HepG2 (cell line): ENCODE measurements at regions not wholly inside any gene's neighbourhood (a gene's known extent, or its start where the extent isn't known, plus 50 kb on each side); places are given as distances from the start of the nearest gene placed in this dataset.

Experiments used
- ATAC-seq: fragments of 200-7000 bp; cut with Tn5 transposase; 3 replicates; pipeline ENCODE4 v1.9.1; 2020; ENCODE audit warnings: mild to moderate bottlenecking, moderate library complexity
- BruUV-seq: library from RNA; stranded (reverse); fragments of 400-500 nt; replicated peaks from 2 replicates; lab custom pipeline; 2021; lab: Mats Ljungman, UMichigan
- CTCF ChIA-PET: fragments of 300-600 bp; formaldehyde crosslinking; extraction: SDS; loops from one replicate; lab custom pipeline; 2021; ENCODE audit warnings: low total read pairs, inconsistent platforms, low intra/inter-chr PET ratio; lab: Yijun Ruan, JAX
- POLR2A ChIA-PET: fragments of 350-600 bp; sonication (Branson Sonifier 250); formaldehyde crosslinking; loops from one replicate; lab custom pipeline; 2020; ENCODE audit warnings: antibody characterized with exemption, inconsistent platforms; lab: Yijun Ruan, JAX
- DNase-seq: peaks from one replicate; pipeline ENCODE4 v3.0.0-alpha.2; 2015; ENCODE audit warnings: low spot score
- FAIRE-seq: peaks from 3 replicates; lab custom pipeline; 2011; peaks lifted over from hg19 to GRCh38; lab: Jason Lieb, UNC
- H2AFZ ChIP-seq: one replicate; pipeline ENCODE4 v1.6.1; 2011; ENCODE audit warnings: low read length, inconsistent platforms
- H3K27ac ChIP-seq: fragments of 300-600 bp; 3 replicates; pipeline ENCODE4 v1.8.0; 2011; ENCODE audit warnings: mixed run types, mild to moderate bottlenecking, mixed read lengths, low read length, inconsistent platforms; ENCODE audit not compliant: insufficient read depth; ENCODE audit errors: extremely low read length
- H3K27me3 ChIP-seq, 2 experiments: fragments of 200-600 bp in 1 of 2; 2 replicates in 1 of 2; 3 replicates in 1 of 2; pipeline versions ENCODE4 v1.6.0 to v1.8.0; 2011; ENCODE audit warnings: low read length in 2 of 2, mild to moderate bottlenecking in 2 of 2, moderate library complexity in 2 of 2, inconsistent platforms in 1 of 2; ENCODE audit not compliant: insufficient read depth in 2 of 2, control insufficient read depth in 1 of 2
- H3K36me3 ChIP-seq, 2 experiments: fragments of 200-600 bp in 1 of 2; replicated peaks in 1 of 2; 2 replicates in 1 of 2; 3 replicates in 1 of 2; pipeline versions ENCODE4 v1.5.1 to v1.8.0; 2011; ENCODE audit warnings: low read length in 2 of 2, inconsistent platforms in 1 of 2; ENCODE audit not compliant: insufficient read depth in 2 of 2, control insufficient read depth in 1 of 2
- H3K4me1 ChIP-seq: 2 replicates; pipeline ENCODE4 v1.5.1; 2012; ENCODE audit warnings: low read length, inconsistent platforms; ENCODE audit not compliant: insufficient read depth
- H3K4me2 ChIP-seq: 2 replicates; pipeline ENCODE4 v1.6.0; 2011; ENCODE audit warnings: low read depth, low read length, inconsistent platforms
- H3K4me3 ChIP-seq, 3 experiments: fragments of 200-600 bp in 1 of 3; sonication (generic), shearing (Covaris generic) in 1 of 3; replicated peaks in 1 of 3; 2 replicates each; pipeline ENCODE4 v1.5.1; 2011 to 2016; ENCODE audit warnings: low read length in 3 of 3, inconsistent platforms in 2 of 3, low read depth in 2 of 3, mild to moderate bottlenecking in 2 of 3, control low read depth in 1 of 3, mixed read lengths in 1 of 3; ENCODE audit not compliant: insufficient read depth in 1 of 3
- H3K79me2 ChIP-seq: one replicate; pipeline ENCODE4 v1.6.1; 2011; ENCODE audit warnings: low read length, inconsistent platforms; ENCODE audit not compliant: insufficient read depth
- H3K9ac ChIP-seq: 2 replicates; pipeline ENCODE4 v1.6.0; 2011; ENCODE audit warnings: mild to moderate bottlenecking, low read depth, low read length, inconsistent platforms; ENCODE audit not compliant: insufficient read depth
- H3K9me3 ChIP-seq: 2 replicates; pipeline ENCODE4 v1.5.1; 2012; ENCODE audit warnings: mild to moderate bottlenecking, low read length
- H4K20me1 ChIP-seq: 2 replicates; pipeline ENCODE4 v1.6.0; 2011; ENCODE audit warnings: inconsistent platforms, mild to moderate bottlenecking, low read length, moderate library complexity; ENCODE audit not compliant: insufficient read depth
- ARNT2 ChIP-seq: sonication (generic); formaldehyde crosslinking; IDR thresholded peaks from 2 replicates; pipeline ENCODE4 v1.8.0; 2022; ENCODE audit warnings: mild to moderate bottlenecking, low read depth, missing genetic modification reagents, moderate library complexity
- ATRX ChIP-seq: sonication (generic); formaldehyde crosslinking; IDR thresholded peaks from 2 replicates; pipeline ENCODE4 v1.4.0; 2020; ENCODE audit warnings: missing genetic modification reagents, borderline replicate concordance
- DMTF1 ChIP-seq: sonication (generic); formaldehyde crosslinking; IDR thresholded peaks from 2 replicates; pipeline ENCODE4 v1.4.0; 2020; ENCODE audit warnings: mild to moderate bottlenecking, missing genetic modification reagents
- KAT2B ChIP-seq: fragments of 150-350 bp; IDR thresholded peaks from 2 replicates; pipeline ENCODE4 v1.6.1; 2014; ENCODE audit warnings: low read depth, low read length, borderline replicate concordance
- MTF2 ChIP-seq: sonication (generic); formaldehyde crosslinking; IDR thresholded peaks from 2 replicates; pipeline ENCODE4 v1.5.0; 2020; ENCODE audit warnings: missing genetic modification reagents, borderline replicate concordance
- REST ChIP-seq, 2 experiments: IDR thresholded peaks; 2 replicates each; pipeline ENCODE4 v1.6.1; 2011 to 2012; ENCODE audit warnings: low read length in 2 of 2, borderline replicate concordance in 1 of 2, low read depth in 1 of 2, mild to moderate bottlenecking in 1 of 2, moderate library complexity in 1 of 2
- USF2 ChIP-seq, 2 experiments: sonication (generic) in 1 of 2; formaldehyde crosslinking in 1 of 2; IDR thresholded peaks; 2 replicates each; pipeline versions ENCODE4 v1.5.1 to v1.6.1; 2011 to 2020; ENCODE audit warnings: borderline replicate concordance in 1 of 2, low read depth in 1 of 2, low read length in 1 of 2, mild to moderate bottlenecking in 1 of 2, missing genetic modification reagents in 1 of 2, moderate library complexity in 1 of 2
- ZBTB34 ChIP-seq: sonication (generic); formaldehyde crosslinking; IDR thresholded peaks from 2 replicates; pipeline ENCODE4 v1.8.0; 2022; ENCODE audit warnings: mild to moderate bottlenecking, missing genetic modification reagents
- ZFP82 ChIP-seq: sonication (generic); formaldehyde crosslinking; IDR thresholded peaks from 2 replicates; pipeline ENCODE4 v1.5.1; 2020; ENCODE audit warnings: mild to moderate bottlenecking, missing genetic modification reagents, borderline replicate concordance
- ZNF724P ChIP-seq: sonication (generic); formaldehyde crosslinking; IDR thresholded peaks from 2 replicates; pipeline ENCODE4 v1.8.0; 2022; ENCODE audit warnings: missing genetic modification reagents, borderline replicate concordance
- ZNF737 ChIP-seq: sonication (generic); formaldehyde crosslinking; IDR thresholded peaks from 2 replicates; pipeline ENCODE4 v1.5.0; 2020; ENCODE audit warnings: missing genetic modification reagents, mild to moderate bottlenecking, borderline replicate concordance
- ZSCAN30 ChIP-seq: sonication (generic); formaldehyde crosslinking; IDR thresholded peaks from 2 replicates; pipeline ENCODE4 v1.5.0; 2020; ENCODE audit warnings: mild to moderate bottlenecking, missing genetic modification reagents
- WGBS: methylation state at CpG from one replicate; pipeline ENCODE4 v1.1.6; 2017; ENCODE audit warnings: low lambda C conversion rate; 5-methylcytosine and 5-hydroxymethylcytosine counted together
- in situ Hi-C: cut with HindIII; loops from 2 replicates; pipeline ENCODE4 v1.10.0; 2017; ENCODE audit warnings: low pct_unique_long_range_greater_than_20kb; ENCODE audit not compliant: extremely low pct_ligation_motif_present
- intact Hi-C: fragments of 100-400 bp; cut with micrococcal nuclease; formaldehyde crosslinking; loops from one replicate; pipeline ENCODE4 v1.10.0; 2022; ENCODE audit not compliant: unreplicated experiment
- TF ChIP-seq, protein P1 (sequence below): sonication (generic); formaldehyde crosslinking; IDR thresholded peaks from 2 replicates; pipeline ENCODE4 v1.8.1; 2023; ENCODE audit warnings: missing genetic modification reagents, mild to moderate bottlenecking, borderline replicate concordance

GRCh38 chr20:12198281-12198680 is 280.6 kb downstream of the BTBD3 start (continued):
- TF ChIP-seq ZBTB34 (CRISPR knock-in tag) (no peak), ZFP82 (no peak), KAT2B (no peak), ZNF737 (CRISPR knock-in tag) (no peak), ATRX (CRISPR knock-in tag) (no peak)

DNA sequence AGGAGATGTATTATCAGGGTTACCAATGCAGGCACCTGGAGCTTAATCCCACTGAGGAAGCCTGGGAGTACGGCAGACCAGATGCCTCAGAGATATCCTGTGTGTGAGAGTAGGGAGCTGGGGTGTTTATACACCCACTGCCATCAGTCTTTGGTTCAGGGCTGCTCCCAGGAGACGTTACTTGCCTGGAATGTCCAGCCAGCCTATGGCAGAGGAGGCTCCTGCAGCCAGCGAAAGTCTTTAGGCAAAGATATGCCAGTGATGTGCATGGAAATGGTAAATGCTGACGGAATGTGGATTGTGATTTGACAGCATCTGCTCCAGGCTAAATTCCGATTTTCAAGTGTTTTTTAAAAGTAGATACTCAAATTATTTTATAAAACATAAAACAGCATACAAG is 282.0 kb downstream of the BTBD3 start:
- Histone ChIP-seq H3K9me3 (peaks cover 72% of the 10 kb centered on the region), H3K9ac (no peak overlapping the region), H3K4me2 (no peak overlapping the region), H4K20me1 (no peaks in the 10 kb centered on the region), H3K36me3 (no peaks in the 10 kb centered on the region), H3K27me3 (no peaks in the 10 kb centered on the region), H3K79me2 (no peaks in the 10 kb centered on the region), H3K4me1 (no peaks in the 10 kb centered on the region), H3K4me3 (no peak overlapping the region), H2AFZ (no peak overlapping the region), H3K27ac (no peak overlapping the region)
- ATAC-seq = no peak
- FAIRE-seq = no peak
- ChIA-PET POLR2A (no interaction called here), CTCF (no interaction called here)
- intact Hi-C loops (no loop called here), in situ Hi-C loops (no loop called here)
- 0% methylated on average over 4 of the region's 5 CpGs for WGBS
- no TSS peak for BruUV-seq
- no peak for DNase-seq
- TF ChIP-seq, protein P1, sequence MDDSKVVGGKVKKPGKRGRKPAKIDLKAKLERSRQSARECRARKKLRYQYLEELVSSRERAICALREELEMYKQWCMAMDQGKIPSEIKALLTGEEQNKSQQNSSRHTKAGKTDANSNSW (CRISPR knock-in tag) = no peak
- TF ChIP-seq USF2 (IDR thresholded peaks at IDR 0.05; ENCODE audit: low read depth, low read length) = no peak
- no peak for TF ChIP-seq USF2 (CRISPR knock-in tag; IDR thresholded peaks at IDR 0.05; ENCODE audit: borderline replicate concordance)
- TF ChIP-seq REST (IDR thresholded peaks at IDR 0.05; ENCODE audit: borderline replicate concordance in 1 of 2, low read depth in 1 of 2, low read length in 2 of 2) = no peak
- no peak for TF ChIP-seq ARNT2 (CRISPR knock-in tag)
- TF ChIP-seq ZNF724P (CRISPR knock-in tag) = no peak
- TF ChIP-seq ZSCAN30 (CRISPR knock-in tag) = no peak
- TF ChIP-seq DMTF1 (CRISPR knock-in tag) = no peak
- no peak for TF ChIP-seq MTF2 (CRISPR knock-in tag)
